VCaP (cell line): ENCODE measurements at regions not wholly inside any gene's neighbourhood (a gene's known extent, or its start where the extent isn't known, plus 50 kb on each side); places are given as distances from the start of the nearest gene placed in this dataset.

Experiments
- H3K27ac ChIP-seq: fragments of 450-650 bp; 2 replicates; pipeline ENCODE4 v1.5.1; 2017
- TF ChIP-seq, protein P1 (sequence below): fragments of 450-650 bp; conservative IDR thresholded peaks from 2 replicates; pipeline ENCODE4 v1.5.1; 2017; ENCODE audit warnings: mild to moderate bottlenecking, moderate library complexity

GRCh38 chrX:114095789-114096188 lies 488.1 kb upstream of the HTR2C start:
- TF ChIP-seq, protein P1, sequence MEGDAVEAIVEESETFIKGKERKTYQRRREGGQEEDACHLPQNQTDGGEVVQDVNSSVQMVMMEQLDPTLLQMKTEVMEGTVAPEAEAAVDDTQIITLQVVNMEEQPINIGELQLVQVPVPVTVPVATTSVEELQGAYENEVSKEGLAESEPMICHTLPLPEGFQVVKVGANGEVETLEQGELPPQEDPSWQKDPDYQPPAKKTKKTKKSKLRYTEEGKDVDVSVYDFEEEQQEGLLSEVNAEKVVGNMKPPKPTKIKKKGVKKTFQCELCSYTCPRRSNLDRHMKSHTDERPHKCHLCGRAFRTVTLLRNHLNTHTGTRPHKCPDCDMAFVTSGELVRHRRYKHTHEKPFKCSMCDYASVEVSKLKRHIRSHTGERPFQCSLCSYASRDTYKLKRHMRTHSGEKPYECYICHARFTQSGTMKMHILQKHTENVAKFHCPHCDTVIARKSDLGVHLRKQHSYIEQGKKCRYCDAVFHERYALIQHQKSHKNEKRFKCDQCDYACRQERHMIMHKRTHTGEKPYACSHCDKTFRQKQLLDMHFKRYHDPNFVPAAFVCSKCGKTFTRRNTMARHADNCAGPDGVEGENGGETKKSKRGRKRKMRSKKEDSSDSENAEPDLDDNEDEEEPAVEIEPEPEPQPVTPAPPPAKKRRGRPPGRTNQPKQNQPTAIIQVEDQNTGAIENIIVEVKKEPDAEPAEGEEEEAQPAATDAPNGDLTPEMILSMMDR: no peak

GRCh38 chrX:114087543-114087942 lies 496.3 kb upstream of the HTR2C start:
- TF ChIP-seq, protein P1: no peak
- H3K27ac ChIP-seq: no peak overlapping the region

More at GRCh38 chrX:114095789-114096188, 488.1 kb upstream of the HTR2C start:
- H3K27ac ChIP-seq: no peak overlapping the region

GRCh38 chrX:114077773-114078172 lies 506.1 kb upstream of the HTR2C start:
- TF ChIP-seq, protein P1: no peak
- H3K27ac ChIP-seq: no peak overlapping the region

GRCh38 chrX:114075073-114075673 lies 508.7 kb upstream of the HTR2C start:
- no peak overlapping the region for H3K27ac ChIP-seq
- TF ChIP-seq, protein P1: peak; percentile 32; the same call in 1 of the 2 replicates

- H3K27ac ChIP-seq: no peak overlapping the region
- TF ChIP-seq, protein P1: no peak
Observed at GRCh38 chrX:114073926-114074325, 510.0 kb upstream of the HTR2C start.

- no peak overlapping the region for H3K27ac ChIP-seq
- TF ChIP-seq, protein P1: no peak
Observed at GRCh38 chrX:114071412-114071811, 512.5 kb upstream of the HTR2C start.

GRCh38 chrX:114065577-114066223 lies 518.2 kb upstream of the HTR2C start:
- TF ChIP-seq, protein P1: no peak
- no peak overlapping the region for H3K27ac ChIP-seq
